SK-N-SH (cell line): ENCODE measurements at regions not wholly inside any gene's neighbourhood (a gene's known extent, or its start where the extent isn't known, plus 50 kb on each side); places are given as distances from the start of the nearest gene placed in this dataset.

Source experiments
- CTCF ChIA-PET: fragments of 300-600, 350-600 bp; formaldehyde crosslinking; extraction: SDS; loops from one replicate; lab custom pipeline; 2021; lab: Yijun Ruan, JAX
- POLR2A ChIA-PET: fragments of 350-600 bp; sonication (Branson Sonifier 250); formaldehyde crosslinking; extraction: SDS; loops from one replicate; lab custom pipeline; 2020; ENCODE audit warnings: antibody characterized with exemption, inconsistent platforms; lab: Yijun Ruan, JAX
- DNase-seq: peaks from one replicate; pipeline ENCODE4 v3.0.0; 2012
- H2AFZ ChIP-seq: fragments of 200-600 bp; sonication (generic); 2 replicates; pipeline ENCODE4 v1.8.1; 2016; ENCODE audit warnings: antibody characterized with exemption, mild to moderate bottlenecking, low read depth
- H3F3A ChIP-seq: fragments of 200-600 bp; sonication (generic); replicated peaks from 2 replicates; pipeline ENCODE3; 2016; ENCODE audit warnings: antibody characterized with exemption, mild to moderate bottlenecking; ENCODE audit not compliant: insufficient read depth
- H3K27ac ChIP-seq, 2 experiments: fragments of 200-500 bp in 1 of 2; fragments of 200-600 bp in 1 of 2; sonication (Bioruptor generic) in 1 of 2; sonication (generic), shearing (Covaris generic) in 1 of 2; 2 replicates each; pipeline versions ENCODE4 v1.5.1 to v1.6.1; 2014 to 2016; ENCODE audit warnings: low read depth in 2 of 2, inconsistent platforms in 1 of 2, low read length in 1 of 2, mild to moderate bottlenecking in 1 of 2, mixed read lengths in 1 of 2
- H3K27me3 ChIP-seq: fragments of 200-600 bp; sonication (generic), shearing (Covaris generic); 2 replicates; pipeline ENCODE4 v1.6.1; 2016; ENCODE audit warnings: mixed run types; ENCODE audit not compliant: insufficient read depth
- H3K36me3 ChIP-seq, 2 experiments: fragments of 200-500 bp in 1 of 2; fragments of 200-600 bp in 1 of 2; sonication (Bioruptor generic) in 1 of 2; sonication (generic) in 1 of 2; replicated peaks in 1 of 2; 2 replicates each; pipeline versions ENCODE3 to v1.5.1; 2014 to 2016; ENCODE audit warnings: low read length in 1 of 2, mild to moderate bottlenecking in 1 of 2; ENCODE audit not compliant: insufficient read depth in 2 of 2, control insufficient read depth in 1 of 2
- H3K4me1 ChIP-seq, 2 experiments: fragments of 200-500 bp in 1 of 2; fragments of 200-600 bp in 1 of 2; sonication (Bioruptor generic) in 1 of 2; sonication (generic), shearing (Covaris generic) in 1 of 2; 2 replicates each; pipeline versions ENCODE4 v1.5.1 to v1.6.1; 2014 to 2016; ENCODE audit warnings: low read depth in 1 of 2, low read length in 1 of 2, mixed run types in 1 of 2; ENCODE audit not compliant: insufficient read depth in 2 of 2, control insufficient read depth in 1 of 2
- H3K4me2 ChIP-seq: fragments of 200-600 bp; sonication (generic), shearing (Covaris generic); 2 replicates; pipeline ENCODE4 v1.6.1; 2017; ENCODE audit warnings: mixed run types
- H3K4me3 ChIP-seq, 2 experiments: fragments of 200-500 bp in 1 of 2; fragments of 200-600 bp in 1 of 2; sonication (Bioruptor generic) in 1 of 2; sonication (generic), shearing (Covaris generic) in 1 of 2; 2 replicates each; pipeline versions ENCODE4 v1.5.1 to v1.8.1; 2014 to 2016; ENCODE audit warnings: low read depth in 2 of 2, inconsistent platforms in 1 of 2, low read length in 1 of 2, mild to moderate bottlenecking in 1 of 2, mixed read lengths in 1 of 2, moderate library complexity in 1 of 2
- H3K79me2 ChIP-seq: fragments of 200-600 bp; sonication (generic); 2 replicates; pipeline ENCODE4 v1.8.1; 2017; ENCODE audit warnings: mild to moderate bottlenecking; ENCODE audit not compliant: insufficient read depth
- H3K9ac ChIP-seq: fragments of 200-600 bp; sonication (generic); 2 replicates; pipeline ENCODE4 v1.6.1; 2017; ENCODE audit warnings: mixed run types
- H3K9me2 ChIP-seq: fragments of 200-600 bp; sonication (generic); 2 replicates; pipeline ENCODE4 v1.6.1; 2017; ENCODE audit warnings: mixed run types
- H3K9me3 ChIP-seq: fragments of 200-600 bp; sonication (generic); 2 replicates; pipeline ENCODE4 v1.6.1; 2017; ENCODE audit warnings: mixed run types, mild to moderate bottlenecking, moderate library complexity
- H4K20me1 ChIP-seq: fragments of 200-600 bp; sonication (generic); 2 replicates; pipeline ENCODE4 v1.6.1; 2017; ENCODE audit warnings: mild to moderate bottlenecking, mixed run types; ENCODE audit not compliant: insufficient read depth
- ELF1 ChIP-seq: IDR thresholded peaks from 2 replicates; pipeline ENCODE4 v1.4.0; 2012
- GABPA ChIP-seq: IDR thresholded peaks from 2 replicates; pipeline ENCODE4 v1.4.0; 2012; ENCODE audit warnings: low read depth, mild to moderate bottlenecking
- MAX ChIP-seq: IDR thresholded peaks from 2 replicates; pipeline ENCODE4 v1.4.0; 2012; ENCODE audit warnings: low read depth
- MXI1 ChIP-seq: IDR thresholded peaks from 2 replicates; pipeline ENCODE4 v1.6.1; 2012; ENCODE audit warnings: mild to moderate bottlenecking, low read depth, low read length, improper control_type of control experiment
- PBX3 ChIP-seq: IDR thresholded peaks from 2 replicates; pipeline ENCODE4; 2012
- RAD21 ChIP-seq: IDR thresholded peaks from 2 replicates; pipeline ENCODE4 v1.6.1; 2012; ENCODE audit warnings: mild to moderate bottlenecking, low read length
- RCOR1 ChIP-seq: fragments of 150-350 bp; IDR thresholded peaks from 2 replicates; pipeline ENCODE4 v1.6.1; 2017; ENCODE audit warnings: antibody characterized with exemption, low read length
- REST ChIP-seq: IDR thresholded peaks from 2 replicates; pipeline ENCODE4 v1.6.1; 2012; ENCODE audit warnings: mild to moderate bottlenecking, low read depth, low read length, moderate library complexity
- RFX5 ChIP-seq: IDR thresholded peaks from 2 replicates; pipeline ENCODE4 v1.6.1; 2012; ENCODE audit warnings: mild to moderate bottlenecking, improper control_type of control experiment, low read length
- SMC3 ChIP-seq: IDR thresholded peaks from 2 replicates; pipeline ENCODE4 v1.6.1; 2012; ENCODE audit warnings: low read depth, low read length, improper control_type of control experiment
- TEAD4 ChIP-seq: IDR thresholded peaks from 2 replicates; pipeline ENCODE4 v1.4.0; 2012; ENCODE audit warnings: mild to moderate bottlenecking, borderline replicate concordance; ENCODE audit not compliant: insufficient read depth
- USF2 ChIP-seq: fragments of 150-350 bp; IDR thresholded peaks from 2 replicates; pipeline ENCODE4 v1.6.1; 2017; ENCODE audit warnings: antibody characterized with exemption, low read length, low read depth, borderline replicate concordance
- ZBTB33 ChIP-seq: IDR thresholded peaks from 2 replicates; pipeline ENCODE4 v1.4.0; 2012; ENCODE audit warnings: low read depth, borderline replicate concordance
- WGBS: methylation state at CpG from one replicate; pipeline ENCODE4 v1.1.6; 2017; ENCODE audit warnings: low lambda C conversion rate; 5-methylcytosine and 5-hydroxymethylcytosine counted together

GRCh38 chr1:29481031-29481430, 244.7 kb downstream of the PTPRU start:
- Histone ChIP-seq H3K4me1 (peaks cover 0 to 2% of the 10 kb centered on the region in 2 experiments; a peak in 2 of 4 replicates), H3K4me3 (no peak overlapping the region), H3F3A (no peaks in the 10 kb centered on the region), H3K9me3 (no peaks in the 10 kb centered on the region), H3K36me3 (no peaks in the 10 kb centered on the region), H2AFZ (no peak overlapping the region), H3K4me2 (no peak overlapping the region), H3K9ac (no peak overlapping the region), H3K9me2 (no peaks in the 10 kb centered on the region), H3K79me2 (no peaks in the 10 kb centered on the region), H3K27me3 (no peaks in the 10 kb centered on the region), H3K27ac (no peak overlapping the region), H4K20me1 (no peaks in the 10 kb centered on the region)
- TF ChIP-seq RAD21 (no peak), SMC3 (no peak), REST (no peak), TEAD4 (no peak), RCOR1 (no peak), RFX5 (no peak), ZBTB33 (no peak)
- ChIA-PET CTCF (interaction anchor here (1.5 kb wide), 1 partner anchor 64 kb away, joined by 5 read pairs; no protein-coding TSS in a partner anchor), POLR2A (no interaction called here)
- no peak for DNase-seq
- WGBS = 15% methylated on average over 5 of the region's 5 CpGs

- 36% methylated on average over 7 of the region's 7 CpGs for WGBS
- Histone ChIP-seq H3K27ac (no peak overlapping the region; a peak in 1 of 4 replicates), H4K20me1 (no peaks in the 10 kb centered on the region), H3K79me2 (no peaks in the 10 kb centered on the region), H3K9me2 (no peaks in the 10 kb centered on the region), H3F3A (no peaks in the 10 kb centered on the region), H3K4me2 (no peak overlapping the region), H3K4me1 (peaks cover 0 to 23% of the 10 kb centered on the region in 2 experiments; a peak in 2 of 4 replicates), H3K27me3 (no peaks in the 10 kb centered on the region; the same call in 1 of the 2 replicates), H3K9ac (no peak overlapping the region), H3K4me3 (no peak overlapping the region), H3K9me3 (no peaks in the 10 kb centered on the region), H2AFZ (no peak overlapping the region), H3K36me3 (no peaks in the 10 kb centered on the region)
- POLR2A ChIA-PET = no interaction called here
- CTCF ChIA-PET = no interaction called here
- DNase-seq = no peak
- TF ChIP-seq RFX5 = no peak
- TF ChIP-seq MXI1 = no peak
- no peak for TF ChIP-seq SMC3
- TF ChIP-seq GABPA = no peak
- TF ChIP-seq RAD21 = no peak
- no peak for TF ChIP-seq REST
- no peak for TF ChIP-seq PBX3
- TF ChIP-seq ELF1 = no peak
- TF ChIP-seq MAX = no peak
- TF ChIP-seq USF2 = no peak
Observed at GRCh38 chr1:29478879-29479278, 242.6 kb downstream of the PTPRU start.
